ENCODE measurements at regions not wholly inside any gene's neighbourhood (a gene's known extent, or its start where the extent isn't known, plus 50 kb on each side); places are given as distances from the start of the nearest gene placed in this dataset.

- Histone ChIP-seq H3K9me1 (ENCODE audit: control insufficient read depth, insufficient read depth, low read length) (no peaks in the 10 kb centered on the region), H3K4me3 (no peak overlapping the region), H3K4me2 (ENCODE audit: insufficient read depth, low read length) (no peak overlapping the region), H3K36me3 (ENCODE audit: control insufficient read depth, insufficient read depth, low read length) (no peaks in the 10 kb centered on the region), H4K20me1 (replicated peaks; ENCODE audit: control insufficient read depth, insufficient read depth, low read length) (no peaks in the 10 kb centered on the region), H3K9me3 (replicated peaks; ENCODE audit: control insufficient read depth, insufficient read depth, low read depth, low read length) (0 out of 2 replicates have a peak, but pooled peaks cover under 1% of the 10 kb centered on the region), H3K9ac (ENCODE audit: insufficient read depth in 1 of 2, low read depth in 2 of 2, low read length in 2 of 2) (no peak overlapping the region), H3K27me3 (ENCODE audit: control insufficient read depth in 2 of 2, insufficient read depth in 2 of 2, low read length in 2 of 2) (no peaks in the 10 kb centered on the region), H2AFZ (ENCODE audit: low read depth, low read length) (no peak overlapping the region), H3K79me2 (ENCODE audit: control insufficient read depth, insufficient read depth, low read length) (no peaks in the 10 kb centered on the region), H3K27ac (ENCODE audit: extremely low read depth, low read depth, low read length) (no peak overlapping the region), H3K4me1 (replicated peaks in 1 of 2; ENCODE audit: control insufficient read depth in 2 of 2, insufficient read depth in 2 of 2, low read length in 2 of 2) (no peaks in the 10 kb centered on the region)
- DNase-seq (ENCODE audit: extremely low read depth in 1 of 4, low spot score in 3 of 4), result no peak
- ATAC-seq, result no peak
- intact Hi-C loops (cut with micrococcal nuclease) (no loop called here), in situ Hi-C loops (cut with MboI) (no loop called here)
- TF ChIP-seq IRF2 (CRISPR knock-in tag; IDR thresholded peaks at IDR 0.05) (no peak), ILK (tag; IDR thresholded peaks at IDR 0.05; ENCODE audit: borderline replicate concordance, low read depth) (no peak), POLR2G (IDR thresholded peaks at IDR 0.05; ENCODE audit: low read depth, low read length) (no peak), ZNF445 (CRISPR knock-in tag; IDR thresholded peaks at IDR 0.05; ENCODE audit: low read depth) (no peak), OTX1 (CRISPR knock-in tag; IDR thresholded peaks at IDR 0.05) (no peak), PHF20 (IDR thresholded peaks at IDR 0.05; ENCODE audit: partially characterized antibody) (no peak), PPARD (CRISPR knock-in tag; IDR thresholded peaks at IDR 0.05) (no peak), STAT5A (IDR thresholded peaks at IDR 0.05; ENCODE audit: borderline replicate concordance, low read length) (no peak), ZNF212 (CRISPR knock-in tag; IDR thresholded peaks at IDR 0.05) (no peak), MECOM (CRISPR knock-in tag; IDR thresholded peaks at IDR 0.05) (no peak), POLR2AphosphoS5 (IDR thresholded peaks at IDR 0.05; ENCODE audit: control insufficient read depth, insufficient read depth, low read depth, low read length) (no peak), MAX (CRISPR knock-in tag; IDR thresholded peaks at IDR 0.05) (no peak), ZNF431 (CRISPR knock-in tag; IDR thresholded peaks at IDR 0.05) (no peak)
- FAIRE-seq, result no peak
- POLR2A ChIA-PET, result no interaction called here
- WGBS (ENCODE audit: insufficient coverage, low coverage, missing lambda C conversion rate), result 0% methylated on average over 1 of the region's 1 CpG
- BruUV-seq (replicated peaks), result no TSS peak
- CTCF ChIA-PET (ENCODE audit: low intra/inter-chr PET ratio), result no interaction called here
Observed at GRCh38 chr5:155522540-155522939, 509.0 kb downstream of the KIF4B start.
